Neural progenitor cell (in vitro differentiated cells): ENCODE measurements at regions not wholly inside any gene's neighbourhood (a gene's known extent, or its start where the extent isn't known, plus 50 kb on each side); places are given as distances from the start of the nearest gene placed in this dataset.

Experiments used
- DNase-seq: peaks from one replicate; pipeline ENCODE4 v3.0.0-alpha.2; 2016; ENCODE audit warnings: low spot score
- H2AFZ ChIP-seq: fragments of 200-600 bp; sonication (generic); replicated peaks from 2 replicates; pipeline ENCODE4 v1.6.1; 2016; ENCODE audit warnings: antibody characterized with exemption
- H3F3A ChIP-seq: fragments of 200-600 bp; sonication (generic); 2 replicates; pipeline ENCODE4 v1.6.1; 2016; ENCODE audit warnings: antibody characterized with exemption, low read depth
- H3K27ac ChIP-seq: fragments of 200-600 bp; sonication (generic); 2 replicates; pipeline ENCODE4 v1.5.1; 2016; ENCODE audit warnings: mild to moderate bottlenecking
- H3K27me3 ChIP-seq: fragments of 200-600 bp; sonication (generic); 2 replicates; pipeline ENCODE4 v1.6.1; 2016; ENCODE audit warnings: mild to moderate bottlenecking, moderate library complexity
- H3K36me3 ChIP-seq: fragments of 200-600 bp; sonication (generic); 2 replicates; pipeline ENCODE4 v1.5.1; 2016
- H3K4me1 ChIP-seq: fragments of 200-600 bp; sonication (generic); 2 replicates; pipeline ENCODE4 v1.6.1; 2016; ENCODE audit warnings: mixed run types
- H3K4me2 ChIP-seq: fragments of 200-600 bp; sonication (generic); 2 replicates; pipeline ENCODE4 v1.6.1; 2016
- H3K4me3 ChIP-seq: fragments of 200-600 bp; sonication (generic); 2 replicates; pipeline ENCODE4 v1.5.1; 2016
- H3K79me2 ChIP-seq: fragments of 200-600 bp; sonication (generic); 2 replicates; pipeline ENCODE4 v1.6.1; 2016; ENCODE audit warnings: low read depth
- H3K9ac ChIP-seq: fragments of 200-600 bp; sonication (generic); 2 replicates; pipeline ENCODE4 v1.6.1; 2016
- H3K9me3 ChIP-seq: fragments of 200-600 bp; sonication (generic); 2 replicates; pipeline ENCODE4 v1.5.1; 2016; ENCODE audit warnings: low read depth
- H4K20me1 ChIP-seq: fragments of 200-600 bp; sonication (generic); 2 replicates; pipeline ENCODE4 v1.6.1; 2016; ENCODE audit warnings: low read depth
- H3K27ac Mint-ChIP-seq: 3 replicates; pipeline ENCODE4 v1.8.0; 2021; ENCODE audit warnings: mixed read lengths
- H3K27me3 Mint-ChIP-seq: 2 replicates; pipeline ENCODE4 v1.8.0; 2022; ENCODE audit warnings: low read depth, mild to moderate bottlenecking, inconsistent platforms, moderate library complexity, mixed read lengths; ENCODE audit not compliant: insufficient read depth
- H3K36me3 Mint-ChIP-seq: 3 replicates; pipeline ENCODE4 v1.8.0; 2021; ENCODE audit warnings: mixed read lengths
- H3K4me1 Mint-ChIP-seq: 3 replicates; pipeline ENCODE4 v1.8.0; 2021; ENCODE audit warnings: mixed read lengths
- H3K4me3 Mint-ChIP-seq: 3 replicates; pipeline ENCODE4 v1.8.0; 2021; ENCODE audit warnings: mild to moderate bottlenecking, moderate library complexity, mixed read lengths
- H3K9me3 Mint-ChIP-seq: 3 replicates; pipeline ENCODE4 v1.8.0; 2020; ENCODE audit warnings: mixed read lengths
- EZH2 ChIP-seq: fragments of 200-600 bp; sonication (generic); IDR thresholded peaks from 2 replicates; pipeline ENCODE4 v1.6.1; 2017; ENCODE audit warnings: antibody characterized with exemption, mild to moderate bottlenecking, moderate library complexity
- EZH2phosphoT487 ChIP-seq: fragments of 200-600 bp; sonication (generic); IDR thresholded peaks from 2 replicates; pipeline ENCODE4 v1.6.1; 2017; ENCODE audit warnings: antibody characterized with exemption
- TF ChIP-seq, protein P1 (sequence below): fragments of 200-600 bp; sonication (generic); IDR thresholded peaks from 2 replicates; pipeline ENCODE4 v1.5.1; 2017; ENCODE audit warnings: antibody characterized with exemption, mild to moderate bottlenecking

- TF ChIP-seq EZH2 (no peak), EZH2phosphoT487 (no peak)
- TF ChIP-seq, protein P1, sequence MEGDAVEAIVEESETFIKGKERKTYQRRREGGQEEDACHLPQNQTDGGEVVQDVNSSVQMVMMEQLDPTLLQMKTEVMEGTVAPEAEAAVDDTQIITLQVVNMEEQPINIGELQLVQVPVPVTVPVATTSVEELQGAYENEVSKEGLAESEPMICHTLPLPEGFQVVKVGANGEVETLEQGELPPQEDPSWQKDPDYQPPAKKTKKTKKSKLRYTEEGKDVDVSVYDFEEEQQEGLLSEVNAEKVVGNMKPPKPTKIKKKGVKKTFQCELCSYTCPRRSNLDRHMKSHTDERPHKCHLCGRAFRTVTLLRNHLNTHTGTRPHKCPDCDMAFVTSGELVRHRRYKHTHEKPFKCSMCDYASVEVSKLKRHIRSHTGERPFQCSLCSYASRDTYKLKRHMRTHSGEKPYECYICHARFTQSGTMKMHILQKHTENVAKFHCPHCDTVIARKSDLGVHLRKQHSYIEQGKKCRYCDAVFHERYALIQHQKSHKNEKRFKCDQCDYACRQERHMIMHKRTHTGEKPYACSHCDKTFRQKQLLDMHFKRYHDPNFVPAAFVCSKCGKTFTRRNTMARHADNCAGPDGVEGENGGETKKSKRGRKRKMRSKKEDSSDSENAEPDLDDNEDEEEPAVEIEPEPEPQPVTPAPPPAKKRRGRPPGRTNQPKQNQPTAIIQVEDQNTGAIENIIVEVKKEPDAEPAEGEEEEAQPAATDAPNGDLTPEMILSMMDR: no peak
- Histone ChIP-seq H3K4me1 (peaks cover under 1% of the 10 kb centered on the region), H3K9ac (no peak overlapping the region), H3K4me2 (no peak overlapping the region), H3K4me3 (no peak overlapping the region), H4K20me1 (no peaks in the 10 kb centered on the region), H3K79me2 (no peaks in the 10 kb centered on the region), H3K27ac (no peak overlapping the region), H2AFZ (no peak overlapping the region), H3K9me3 (no peaks in the 10 kb centered on the region), H3F3A (no peaks in the 10 kb centered on the region), H3K36me3 (no peaks in the 10 kb centered on the region), H3K27me3 (no peaks in the 10 kb centered on the region)
- Mint-ChIP-seq H3K27ac (no peak overlapping the region), H3K36me3 (no peaks in the 10 kb centered on the region), H3K27me3 (no peaks in the 10 kb centered on the region), H3K9me3 (peaks cover 3% of the 10 kb centered on the region), H3K4me1 (no peaks in the 10 kb centered on the region), H3K4me3 (no peak overlapping the region)
- DNase-seq: no peak
Measured at GRCh38 chr2:147689220-147689909, 155.5 kb upstream of the ACVR2A start.

DNA sequence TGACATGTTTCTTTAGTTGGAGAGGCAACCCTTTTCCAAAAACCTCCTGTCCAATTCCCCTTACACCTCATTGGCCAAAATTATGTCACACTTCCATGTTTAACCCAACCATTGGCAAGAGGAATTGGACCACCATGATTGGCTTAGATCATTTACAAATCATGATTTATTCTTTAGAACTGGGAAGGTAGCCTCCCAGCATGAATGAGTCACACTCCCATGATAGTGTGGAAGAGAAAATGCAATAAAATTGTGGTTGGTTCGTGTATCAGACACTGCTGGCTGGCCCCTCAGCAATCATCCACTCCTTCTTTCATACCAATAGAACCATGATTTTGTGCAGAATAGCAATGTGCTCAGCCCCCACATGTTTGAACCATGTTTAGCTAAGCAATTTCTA is 156.6 kb upstream of the ACVR2A start:
- peaks cover 4% of the 10 kb centered on the region for H3K4me1 Mint-ChIP-seq
- H3K4me2 ChIP-seq: no peak overlapping the region
- no peak overlapping the region for H2AFZ ChIP-seq
- no peaks in the 10 kb centered on the region for H3K27me3 ChIP-seq
- no peak for DNase-seq
- peaks cover 10% of the 10 kb centered on the region for H3K4me1 ChIP-seq
- no peaks in the 10 kb centered on the region for H3K9me3 ChIP-seq
- H3K4me3 Mint-ChIP-seq: no peak overlapping the region
- no peak overlapping the region for H3K9ac ChIP-seq
- H3F3A ChIP-seq: peaks cover under 1% of the 10 kb centered on the region
- H3K79me2 ChIP-seq: no peaks in the 10 kb centered on the region
- no peaks in the 10 kb centered on the region for H3K27me3 Mint-ChIP-seq
- TF ChIP-seq EZH2: no peak
- no peaks in the 10 kb centered on the region for H3K36me3 Mint-ChIP-seq
- no peaks in the 10 kb centered on the region for H4K20me1 ChIP-seq
- no peak overlapping the region for H3K27ac ChIP-seq
- H3K4me3 ChIP-seq: no peak overlapping the region
- H3K27ac Mint-ChIP-seq: no peak overlapping the region
- H3K36me3 ChIP-seq: no peaks in the 10 kb centered on the region
- peaks cover 3% of the 10 kb centered on the region for H3K9me3 Mint-ChIP-seq

DNA sequence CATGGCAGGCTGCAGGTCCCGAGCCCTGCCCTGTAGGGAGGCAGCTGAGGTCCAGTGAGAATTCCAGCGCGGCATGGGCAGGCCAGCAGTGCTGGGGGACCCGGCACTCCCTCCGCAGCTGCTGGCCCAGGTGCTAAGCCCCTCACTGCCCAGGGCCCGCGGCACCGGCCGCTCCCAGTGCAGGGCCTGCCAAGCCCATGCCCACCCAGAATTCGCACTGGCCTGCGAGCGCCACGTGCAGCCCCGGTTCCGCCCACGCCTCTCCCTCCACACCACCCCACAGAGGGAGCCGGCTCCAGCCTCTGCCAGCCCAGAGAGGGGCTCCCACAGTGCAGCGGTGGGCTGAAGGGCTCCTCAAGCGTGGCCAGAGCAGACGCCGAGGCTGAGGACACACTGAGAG is 158.5 kb upstream of the ACVR2A start:
- H2AFZ ChIP-seq: no peak overlapping the region
- H3K4me1 Mint-ChIP-seq: peaks cover 11% of the 10 kb centered on the region
- peaks cover 11% of the 10 kb centered on the region for H3F3A ChIP-seq
- no peaks in the 10 kb centered on the region for H3K79me2 ChIP-seq
- H3K9me3 ChIP-seq: no peaks in the 10 kb centered on the region
- H3K27ac ChIP-seq: no peak overlapping the region
- H3K36me3 Mint-ChIP-seq: no peaks in the 10 kb centered on the region
- no peak overlapping the region for H3K9ac ChIP-seq
- H3K36me3 ChIP-seq: no peaks in the 10 kb centered on the region
- peaks cover 3% of the 10 kb centered on the region for H3K9me3 Mint-ChIP-seq
- H3K4me3 ChIP-seq: no peak overlapping the region
- no peak overlapping the region for H3K4me3 Mint-ChIP-seq
- peaks cover 28% of the 10 kb centered on the region for H3K4me1 ChIP-seq
- no peak overlapping the region for H3K4me2 ChIP-seq
- no peak overlapping the region for H3K27ac Mint-ChIP-seq
- no peaks in the 10 kb centered on the region for H3K27me3 Mint-ChIP-seq
- TF ChIP-seq EZH2: no peak
- TF ChIP-seq, protein P1: no peak
- TF ChIP-seq EZH2phosphoT487: no peak
- no peaks in the 10 kb centered on the region for H4K20me1 ChIP-seq
- DNase-seq: no peak
- no peaks in the 10 kb centered on the region for H3K27me3 ChIP-seq

GRCh38 chr2:147684903-147685302 is 159.9 kb upstream of the ACVR2A start:
- Histone ChIP-seq H3K36me3 (no peaks in the 10 kb centered on the region), H3K4me2 (no peak overlapping the region), H2AFZ (no peak overlapping the region), H3K27me3 (no peaks in the 10 kb centered on the region), H3K4me1 (peaks cover 29% of the 10 kb centered on the region), H4K20me1 (no peaks in the 10 kb centered on the region), H3K9ac (no peak overlapping the region), H3K9me3 (no peaks in the 10 kb centered on the region), H3K4me3 (no peak overlapping the region), H3K27ac (no peak overlapping the region), H3K79me2 (no peaks in the 10 kb centered on the region), H3F3A (peaks cover 11% of the 10 kb centered on the region)
- TF ChIP-seq EZH2 (no peak), EZH2phosphoT487 (no peak)
- TF ChIP-seq, protein P1: no peak
- H3K4me1 Mint-ChIP-seq: peaks cover 14% of the 10 kb centered on the region
- peaks cover 3% of the 10 kb centered on the region for H3K9me3 Mint-ChIP-seq
- no peak overlapping the region for H3K27ac Mint-ChIP-seq
- no peak for DNase-seq
- no peak overlapping the region for H3K4me3 Mint-ChIP-seq
- no peaks in the 10 kb centered on the region for H3K36me3 Mint-ChIP-seq
- peaks cover 3% of the 10 kb centered on the region for H3K27me3 Mint-ChIP-seq
